Lower leg skin (tissue), 4 donors: ENCODE measurements at regions not wholly inside any gene's neighbourhood (a gene's known extent, or its start where the extent isn't known, plus 50 kb on each side); places are given as distances from the start of the nearest gene placed in this dataset.

Experiments used
- DNase-seq, 2 donors: peaks; one replicate each; pipeline ENCODE4 v3.0.0-alpha.2; 2019; ENCODE audit warnings: low spot score in 2 of 2
- H3K4me3 ChIP-seq: fragments of 200-600 bp; sonication (generic); 2 replicates; pipeline ENCODE4 v1.5.1; 2017; ENCODE audit warnings: mild to moderate bottlenecking, low read depth; ENCODE audit not compliant: poor library complexity, severe bottlenecking
- CTCF ChIP-seq, 3 donors: fragments of 450-650 bp; IDR thresholded peaks; one replicate each; pipeline ENCODE4 v1.5.1; 2016; ENCODE audit warnings: antibody characterized with exemption in 3 of 3, mild to moderate bottlenecking in 3 of 3, moderate library complexity in 2 of 3
- POLR2A ChIP-seq, 2 donors: fragments of 450-650 bp; IDR thresholded peaks; one replicate each; pipeline ENCODE4 v1.6.1; 2016 to 2017; ENCODE audit warnings: antibody characterized with exemption in 2 of 2, mild to moderate bottlenecking in 1 of 2, moderate library complexity in 1 of 2
- WGBS, 2 donors: methylation state at CpG; one replicate each; pipeline ENCODE4 v1.1.5; 2018; 5-methylcytosine and 5-hydroxymethylcytosine counted together
- intact Hi-C: fragments of 100-400 bp; cut with DNase I; formaldehyde crosslinking; loops from one replicate; pipeline ENCODE4 v1.15.0; 2023; ENCODE audit warnings: low total_unique reads

GRCh38 chr1:173128742-173129141, 78.0 kb upstream of the TNFSF18 start:
- TF ChIP-seq POLR2A (IDR thresholded peaks at IDR 0.05): no peak
- no peak for TF ChIP-seq CTCF (IDR thresholded peaks at IDR 0.05)
- H3K4me3 ChIP-seq: no peak overlapping the region
- no peak for DNase-seq
- 44 to 65% methylated on average over 2 of the region's 2 CpGs for WGBS, 2 donors
- intact Hi-C loops: no loop called here

DNA sequence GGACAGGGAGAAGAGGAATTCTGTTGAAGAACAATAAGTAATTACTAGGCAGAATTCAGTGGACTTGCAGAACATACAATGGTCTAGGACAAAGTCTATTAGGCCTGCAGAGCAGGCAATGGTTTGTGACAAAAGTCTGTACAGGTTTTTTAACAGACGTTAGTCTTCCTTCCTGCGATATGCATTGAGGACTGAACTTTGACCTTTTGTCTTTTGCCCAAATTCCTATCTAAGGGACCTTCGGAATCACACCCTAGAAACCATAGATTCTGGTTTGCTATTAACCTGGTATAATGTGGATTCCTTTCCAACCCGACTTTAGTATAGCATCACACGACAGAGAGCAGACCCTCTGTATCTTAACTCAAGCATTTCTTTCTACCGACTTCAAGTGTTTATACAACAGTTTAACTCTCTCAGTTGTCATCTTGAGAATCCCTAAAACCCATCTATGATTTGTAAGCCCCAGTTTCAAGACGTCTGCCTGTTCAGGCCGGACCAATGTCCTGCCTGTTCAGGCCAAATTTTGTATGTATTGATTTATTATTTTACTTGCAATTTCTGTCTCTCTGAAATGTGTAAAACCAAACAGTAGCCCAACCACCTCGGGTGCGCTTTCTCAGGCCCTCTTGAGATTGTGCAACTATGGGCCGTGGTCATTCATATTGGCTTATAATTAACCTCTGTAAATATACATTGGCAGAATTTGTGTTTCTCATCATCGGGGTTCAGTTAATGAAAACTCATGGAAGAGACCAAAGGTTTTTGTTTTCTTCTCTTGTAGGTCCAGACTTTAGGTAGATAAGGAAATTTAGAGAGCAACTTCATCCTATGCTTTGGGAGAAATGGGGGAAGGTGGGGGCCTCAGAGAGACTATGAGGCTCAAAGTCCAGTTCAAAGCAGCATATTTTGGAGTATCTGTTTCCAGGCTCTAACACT, 76.9 kb upstream of the TNFSF18 start:
- WGBS, 2 donors: 90 to 91% methylated on average over 12 of the region's 12 CpGs
- DNase-seq: no peak
- intact Hi-C loops: no loop called here
- TF ChIP-seq POLR2A (IDR thresholded peaks at IDR 0.05): no peak
- TF ChIP-seq CTCF (IDR thresholded peaks at IDR 0.05): no peak
- H3K4me3 ChIP-seq: no peak overlapping the region

GRCh38 chr1:173126421-173126820, 75.7 kb upstream of the TNFSF18 start:
- intact Hi-C loops: no loop called here
- no peak overlapping the region for H3K4me3 ChIP-seq
- DNase-seq: no peak
- 85 to 90% methylated on average over 2 of the region's 2 CpGs for WGBS, 2 donors
- TF ChIP-seq CTCF (IDR thresholded peaks at IDR 0.05): no peak
- no peak for TF ChIP-seq POLR2A (IDR thresholded peaks at IDR 0.05)

GRCh38 chr1:173122958-173123852, 72.5 kb upstream of the TNFSF18 start:
- peak; percentile 79 to 94 for DNase-seq
- WGBS, 2 donors: 12 to 23% methylated on average over 12 of the region's 12 CpGs
- TF ChIP-seq POLR2A (IDR thresholded peaks at IDR 0.05) (no peak), CTCF (IDR thresholded peaks at IDR 0.05) (no peak)
- intact Hi-C loops: no loop called here
- H3K4me3 ChIP-seq: no peak overlapping the region

- DNase-seq: no peak
- no peak overlapping the region for H3K4me3 ChIP-seq
Measured at GRCh38 chr1:173122344-173122935, 71.7 kb upstream of the TNFSF18 start.

DNA sequence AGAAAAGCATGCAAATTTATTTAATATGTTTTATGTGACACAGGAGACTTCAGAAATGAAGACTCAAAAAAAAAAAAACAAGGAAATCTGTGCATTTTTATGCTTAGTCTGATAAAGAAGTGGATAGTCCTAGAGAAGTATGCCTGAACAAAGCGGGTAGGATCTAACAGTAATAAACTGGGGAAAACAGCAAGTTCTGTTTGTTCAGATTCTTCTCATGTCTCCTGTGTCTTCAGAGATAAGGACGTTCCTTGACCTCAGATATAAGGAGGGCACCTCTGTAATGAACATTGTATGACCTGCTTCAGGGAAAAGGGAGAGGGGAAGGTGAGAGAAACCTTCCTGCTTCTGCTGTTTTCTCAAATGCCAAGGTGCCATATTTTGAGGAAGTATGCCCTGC, 67.7 kb upstream of the TNFSF18 start:
- 92 to 93% methylated on average over 2 of the region's 2 CpGs for WGBS, 2 donors
- no peak for DNase-seq
- no peak for TF ChIP-seq CTCF (IDR thresholded peaks at IDR 0.05)
- no peak for TF ChIP-seq POLR2A (IDR thresholded peaks at IDR 0.05)
- intact Hi-C loops: no loop called here
- no peak overlapping the region for H3K4me3 ChIP-seq

More at GRCh38 chr1:173122344-173122935, 71.7 kb upstream of the TNFSF18 start:
- WGBS, 2 donors: 6% methylated on average over 2 of the region's 2 CpGs
- TF ChIP-seq POLR2A (IDR thresholded peaks at IDR 0.05): no peak
- intact Hi-C loops: no loop called here
